Sigmoid colon (tissue), 3 donors: ENCODE measurements at regions not wholly inside any gene's neighbourhood (a gene's known extent, or its start where the extent isn't known, plus 50 kb on each side); places are given as distances from the start of the nearest gene placed in this dataset.

Source experiments
- POLR2A ChIP-seq, 2 donors: fragments of 450-650 bp; IDR thresholded peaks; one replicate each; pipeline ENCODE4 v1.6.1; 2016; ENCODE audit warnings: antibody characterized with exemption in 2 of 2, mild to moderate bottlenecking in 2 of 2, moderate library complexity in 2 of 2
- TF ChIP-seq, protein P1 (sequence below), 4 experiments: fragments of 450-650 bp in 3 of 4; fragments of 200-600 bp in 1 of 4; IDR thresholded peaks; one replicate each; pipeline ENCODE4 v1.5.1; 2016 to 2019; ENCODE audit warnings: antibody characterized with exemption in 4 of 4, mild to moderate bottlenecking in 3 of 4, moderate library complexity in 2 of 4

DNA sequence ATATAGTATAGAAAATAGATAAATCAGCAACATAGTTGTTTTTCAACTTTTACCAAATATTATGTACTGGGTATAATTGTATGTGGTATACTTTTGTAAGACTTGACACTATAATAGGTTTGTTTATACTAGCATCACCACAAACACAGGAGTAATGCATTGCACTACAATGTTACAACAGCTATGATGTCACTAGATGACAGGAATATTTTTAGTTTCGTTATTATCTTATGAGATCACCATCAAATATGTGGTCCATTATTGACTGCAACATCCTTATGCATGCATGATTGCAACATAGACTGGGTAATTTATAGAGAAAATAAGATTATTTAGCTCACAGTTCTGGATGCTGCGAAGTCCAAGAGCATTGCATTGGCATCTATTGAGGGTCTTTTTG, 678.4 kb upstream of the ZNF804A start:
- TF ChIP-seq, protein P1, sequence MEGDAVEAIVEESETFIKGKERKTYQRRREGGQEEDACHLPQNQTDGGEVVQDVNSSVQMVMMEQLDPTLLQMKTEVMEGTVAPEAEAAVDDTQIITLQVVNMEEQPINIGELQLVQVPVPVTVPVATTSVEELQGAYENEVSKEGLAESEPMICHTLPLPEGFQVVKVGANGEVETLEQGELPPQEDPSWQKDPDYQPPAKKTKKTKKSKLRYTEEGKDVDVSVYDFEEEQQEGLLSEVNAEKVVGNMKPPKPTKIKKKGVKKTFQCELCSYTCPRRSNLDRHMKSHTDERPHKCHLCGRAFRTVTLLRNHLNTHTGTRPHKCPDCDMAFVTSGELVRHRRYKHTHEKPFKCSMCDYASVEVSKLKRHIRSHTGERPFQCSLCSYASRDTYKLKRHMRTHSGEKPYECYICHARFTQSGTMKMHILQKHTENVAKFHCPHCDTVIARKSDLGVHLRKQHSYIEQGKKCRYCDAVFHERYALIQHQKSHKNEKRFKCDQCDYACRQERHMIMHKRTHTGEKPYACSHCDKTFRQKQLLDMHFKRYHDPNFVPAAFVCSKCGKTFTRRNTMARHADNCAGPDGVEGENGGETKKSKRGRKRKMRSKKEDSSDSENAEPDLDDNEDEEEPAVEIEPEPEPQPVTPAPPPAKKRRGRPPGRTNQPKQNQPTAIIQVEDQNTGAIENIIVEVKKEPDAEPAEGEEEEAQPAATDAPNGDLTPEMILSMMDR (IDR thresholded peaks at IDR 0.05), result no peak
- TF ChIP-seq POLR2A (IDR thresholded peaks at IDR 0.05), result no peak
